ENCODE measurements at regions not wholly inside any gene's neighbourhood (a gene's known extent, or its start where the extent isn't known, plus 50 kb on each side); places are given as distances from the start of the nearest gene placed in this dataset.

- H3K4me1 Mint-ChIP-seq = peaks cover 0 to 2% (median 0%) of the 10 kb centered on the region in 7 donors
- H3K27ac ChIP-seq (ENCODE audit: low read depth, low read length) = no peak overlapping the region
- H3K27me3 ChIP-seq (ENCODE audit: control insufficient read depth in 2 of 2, insufficient read depth in 2 of 2, low read length in 2 of 2) = no peaks in the 10 kb centered on the region
- H3K4me3 ChIP-seq (ENCODE audit: low read length) = no peak overlapping the region
- H3K9me3 Mint-ChIP-seq = no peaks in the 10 kb centered on the region
- H3K36me3 Mint-ChIP-seq = no peaks in the 10 kb centered on the region
- H3K36me3 ChIP-seq (ENCODE audit: control insufficient read depth in 2 of 3, insufficient read depth in 3 of 3, low read length in 3 of 3) = no peaks in the 10 kb centered on the region
- no peaks in the 10 kb centered on the region for H3K4me1 ChIP-seq (ENCODE audit: control insufficient read depth in 2 of 2, insufficient read depth in 2 of 2, low read length in 2 of 2)
- ChIA-PET POLR2A (no interaction called here), CTCF (no interaction called here)
- H3K4me3 Mint-ChIP-seq = no peak overlapping the region
- no peaks in the 10 kb centered on the region for H3K9me3 ChIP-seq (ENCODE audit: control insufficient read depth in 2 of 3, low read length in 3 of 3)
- intact Hi-C loops (cut with micrococcal nuclease) = no loop called here
- ATAC-seq (no peak), DNase-seq (no peak)
- no peak overlapping the region for H3K27ac Mint-ChIP-seq
- peaks cover 10 to 29% (median 15%) of the 10 kb centered on the region in 5 donors for H3K27me3 Mint-ChIP-seq
Measured at GRCh38 chr2:130261970-130262760, 63.9 kb upstream of the TUBA3E start.

GRCh38 chr2:130261099-130261498, 62.9 kb upstream of the TUBA3E start:
- ChIA-PET POLR2A (no interaction called here), CTCF (no interaction called here)
- Mint-ChIP-seq H3K27ac (no peak overlapping the region), H3K4me3 (no peak overlapping the region), H3K9me3 (no peaks in the 10 kb centered on the region), H3K36me3 (no peaks in the 10 kb centered on the region), H3K4me1 (peaks cover 0 to 2% (median 0%) of the 10 kb centered on the region in 7 donors), H3K27me3 (peaks cover 10 to 25% (median 15%) of the 10 kb centered on the region in 5 donors)
- Histone ChIP-seq H3K9me3 (ENCODE audit: control insufficient read depth in 2 of 3, low read length in 3 of 3) (no peaks in the 10 kb centered on the region), H3K27me3 (ENCODE audit: control insufficient read depth in 2 of 2, insufficient read depth in 2 of 2, low read length in 2 of 2) (no peaks in the 10 kb centered on the region), H3K27ac (ENCODE audit: low read depth, low read length) (no peak overlapping the region), H3K36me3 (ENCODE audit: control insufficient read depth in 2 of 3, insufficient read depth in 3 of 3, low read length in 3 of 3) (no peaks in the 10 kb centered on the region), H3K4me1 (ENCODE audit: control insufficient read depth in 2 of 2, insufficient read depth in 2 of 2, low read length in 2 of 2) (no peaks in the 10 kb centered on the region), H3K4me3 (ENCODE audit: low read length) (no peak overlapping the region)
- DNase-seq (no peak), ATAC-seq (no peak)
- intact Hi-C loops (cut with micrococcal nuclease) = no loop called here

GRCh38 chr2:130259594-130259993, 61.4 kb upstream of the TUBA3E start:
- CTCF ChIA-PET = no interaction called here
- no peaks in the 10 kb centered on the region for H3K9me3 ChIP-seq (ENCODE audit: control insufficient read depth in 2 of 3, low read length in 3 of 3)
- H3K27me3 ChIP-seq (ENCODE audit: control insufficient read depth in 2 of 2, insufficient read depth in 2 of 2, low read length in 2 of 2) = no peaks in the 10 kb centered on the region

GRCh38 chr2:130258356-130258755, 60.1 kb upstream of the TUBA3E start:
- H3K9me3 ChIP-seq (ENCODE audit: control insufficient read depth in 2 of 3, low read length in 3 of 3) = no peaks in the 10 kb centered on the region
- Mint-ChIP-seq H3K4me1 (no peaks in the 10 kb centered on the region), H3K9me3 (no peaks in the 10 kb centered on the region), H3K4me3 (no peak overlapping the region), H3K27ac (no peak overlapping the region), H3K27me3 (peaks cover 16 to 32% (median 24%) of the 10 kb centered on the region in 5 donors), H3K36me3 (no peaks in the 10 kb centered on the region)
- CTCF ChIA-PET = no interaction called here
- ATAC-seq (no peak), DNase-seq (no peak)
- POLR2A ChIA-PET = no interaction called here
- no peak overlapping the region for H3K4me3 ChIP-seq (ENCODE audit: low read length)
- H3K36me3 ChIP-seq (ENCODE audit: control insufficient read depth in 2 of 3, insufficient read depth in 3 of 3, low read length in 3 of 3) = no peaks in the 10 kb centered on the region
- H3K4me1 ChIP-seq (ENCODE audit: control insufficient read depth in 2 of 2, insufficient read depth in 2 of 2, low read length in 2 of 2) = no peaks in the 10 kb centered on the region
- H3K27me3 ChIP-seq (ENCODE audit: control insufficient read depth in 2 of 2, insufficient read depth in 2 of 2, low read length in 2 of 2) = no peaks in the 10 kb centered on the region
- H3K27ac ChIP-seq (ENCODE audit: low read depth, low read length) = no peak overlapping the region
- intact Hi-C loops (cut with micrococcal nuclease) = no loop called here

More at GRCh38 chr2:130259594-130259993, 61.4 kb upstream of the TUBA3E start:
- intact Hi-C loops (cut with micrococcal nuclease) = no loop called here
- Mint-ChIP-seq H3K4me1 (peaks cover 0 to 2% (median 0%) of the 10 kb centered on the region in 7 donors), H3K4me3 (no peak overlapping the region), H3K27me3 (peaks cover 16 to 25% (median 23%) of the 10 kb centered on the region in 5 donors), H3K9me3 (no peaks in the 10 kb centered on the region), H3K27ac (no peak overlapping the region), H3K36me3 (no peaks in the 10 kb centered on the region)
- no peak overlapping the region for H3K4me3 ChIP-seq (ENCODE audit: low read length)
- H3K4me1 ChIP-seq (ENCODE audit: control insufficient read depth in 2 of 2, insufficient read depth in 2 of 2, low read length in 2 of 2) = no peaks in the 10 kb centered on the region
- DNase-seq (no peak), ATAC-seq (no peak)
- H3K36me3 ChIP-seq (ENCODE audit: control insufficient read depth in 2 of 3, insufficient read depth in 3 of 3, low read length in 3 of 3) = no peaks in the 10 kb centered on the region
- POLR2A ChIA-PET = no interaction called here
- no peak overlapping the region for H3K27ac ChIP-seq (ENCODE audit: low read depth, low read length)

GRCh38 chr2:130252880-130253645, 54.8 kb upstream of the TUBA3E start:
- H3K27me3 Mint-ChIP-seq = peaks cover 31 to 47% (median 42%) of the 10 kb centered on the region in 5 donors
- ChIA-PET CTCF (no interaction called here), POLR2A (no interaction called here)
- H3K27me3 ChIP-seq (ENCODE audit: control insufficient read depth in 2 of 2, insufficient read depth in 2 of 2, low read length in 2 of 2) = no peaks in the 10 kb centered on the region
- H3K4me1 Mint-ChIP-seq = peaks cover 0 to 2% (median 0%) of the 10 kb centered on the region in 7 donors
- no peaks in the 10 kb centered on the region for H3K9me3 ChIP-seq (ENCODE audit: control insufficient read depth in 2 of 3, low read length in 3 of 3)
- no peaks in the 10 kb centered on the region for H3K36me3 ChIP-seq (ENCODE audit: control insufficient read depth in 2 of 3, insufficient read depth in 3 of 3, low read length in 3 of 3)
- H3K27ac Mint-ChIP-seq = no peak overlapping the region
- intact Hi-C loops (cut with micrococcal nuclease) = no loop called here
- no peaks in the 10 kb centered on the region for H3K4me1 ChIP-seq (ENCODE audit: control insufficient read depth in 2 of 2, insufficient read depth in 2 of 2, low read length in 2 of 2)
- no peak overlapping the region for H3K4me3 ChIP-seq (ENCODE audit: low read length)
- no peaks in the 10 kb centered on the region for H3K9me3 Mint-ChIP-seq
- H3K36me3 Mint-ChIP-seq = no peaks in the 10 kb centered on the region
- ATAC-seq (no peak), DNase-seq (no peak)
- H3K27ac ChIP-seq (ENCODE audit: low read depth, low read length) = no peak overlapping the region
- H3K4me3 Mint-ChIP-seq = peak overlapping the region in 1 of 10 donors; percentile 25

- ChIA-PET POLR2A (no interaction called here), CTCF (no interaction called here)
- Histone ChIP-seq H3K27ac (ENCODE audit: low read depth, low read length) (no peak overlapping the region), H3K9me3 (ENCODE audit: control insufficient read depth in 2 of 3, low read length in 3 of 3) (no peaks in the 10 kb centered on the region), H3K27me3 (ENCODE audit: control insufficient read depth in 2 of 2, insufficient read depth in 2 of 2, low read length in 2 of 2) (no peaks in the 10 kb centered on the region), H3K36me3 (ENCODE audit: control insufficient read depth in 2 of 3, insufficient read depth in 3 of 3, low read length in 3 of 3) (no peaks in the 10 kb centered on the region), H3K4me1 (ENCODE audit: control insufficient read depth in 2 of 2, insufficient read depth in 2 of 2, low read length in 2 of 2) (no peaks in the 10 kb centered on the region), H3K4me3 (ENCODE audit: low read length) (no peak overlapping the region)
- ATAC-seq (no peak), DNase-seq (no peak)
- intact Hi-C loops (cut with micrococcal nuclease) = no loop called here
- H3K4me3 Mint-ChIP-seq = no peak overlapping the region
- no peak overlapping the region for H3K27ac Mint-ChIP-seq
- peaks cover 0 to 2% (median 0%) of the 10 kb centered on the region in 7 donors for H3K4me1 Mint-ChIP-seq
- H3K36me3 Mint-ChIP-seq = no peaks in the 10 kb centered on the region
- peaks cover 31 to 48% (median 42%) of the 10 kb centered on the region in 5 donors for H3K27me3 Mint-ChIP-seq
- H3K9me3 Mint-ChIP-seq = no peaks in the 10 kb centered on the region
Measured at GRCh38 chr2:130251873-130252620, 53.8 kb upstream of the TUBA3E start.
